MM.1S (cell line): ENCODE measurements at regions not wholly inside any gene's neighbourhood (a gene's known extent, or its start where the extent isn't known, plus 50 kb on each side); places are given as distances from the start of the nearest gene placed in this dataset.

Source experiments
- DNase-seq: peaks from one replicate; pipeline ENCODE4 v3.0.0-alpha.2; 2015
- H2AFZ ChIP-seq: fragments of 300-600 bp; sonication (generic); 2 replicates; pipeline ENCODE4 v1.6.0; 2016; ENCODE audit warnings: antibody characterized with exemption, low read length
- H3F3A ChIP-seq: fragments of 300-600 bp; sonication (generic); 2 replicates; pipeline ENCODE4 v1.6.1; 2016; ENCODE audit warnings: mild to moderate bottlenecking, antibody characterized with exemption, low read length, moderate library complexity, mixed read lengths; ENCODE audit not compliant: insufficient read depth
- H3K27ac ChIP-seq: fragments of 300-600 bp; sonication (generic); 2 replicates; pipeline ENCODE4 v1.5.1; 2016; ENCODE audit warnings: mild to moderate bottlenecking, low read length
- H3K27me3 ChIP-seq: fragments of 300-600 bp; sonication (generic); replicated peaks from 2 replicates; pipeline ENCODE4 v1.6.0; 2016; ENCODE audit warnings: low read length; ENCODE audit not compliant: insufficient read depth
- H3K36me3 ChIP-seq: fragments of 300-600 bp; sonication (generic); replicated peaks from 2 replicates; pipeline ENCODE4 v1.6.1; 2016; ENCODE audit warnings: mild to moderate bottlenecking, low read length, mixed read lengths; ENCODE audit not compliant: insufficient read depth
- H3K4me1 ChIP-seq: fragments of 300-600 bp; sonication (generic); 2 replicates; pipeline ENCODE4 v1.6.1; 2016; ENCODE audit warnings: low read length, mixed read lengths
- H3K4me2 ChIP-seq: fragments of 300-600 bp; sonication (generic); 2 replicates; pipeline ENCODE4 v1.6.0; 2016; ENCODE audit warnings: low read depth, low read length
- H3K4me3 ChIP-seq: fragments of 300-600 bp; sonication (generic); 2 replicates; pipeline ENCODE4 v1.5.1; 2016; ENCODE audit warnings: low read length, mixed read lengths
- H3K79me2 ChIP-seq: fragments of 300-600 bp; sonication (generic); 2 replicates; pipeline ENCODE4 v1.6.1; 2016; ENCODE audit warnings: mixed run types, low read length, mixed read lengths
- H3K9ac ChIP-seq: fragments of 300-600 bp; sonication (generic); 2 replicates; pipeline ENCODE4 v1.6.1; 2016; ENCODE audit warnings: low read length, mixed read lengths
- H3K9me2 ChIP-seq: fragments of 300-600 bp; sonication (generic); replicated peaks from 2 replicates; pipeline ENCODE4 v1.6.1; 2016; ENCODE audit warnings: mild to moderate bottlenecking, low read length, mixed read lengths; ENCODE audit not compliant: insufficient read depth
- H3K9me3 ChIP-seq: fragments of 300-600 bp; sonication (generic); replicated peaks from 2 replicates; pipeline ENCODE4 v1.6.1; 2016; ENCODE audit warnings: mild to moderate bottlenecking, low read length, mixed read lengths; ENCODE audit not compliant: insufficient read depth
- H4K20me1 ChIP-seq: fragments of 300-600 bp; sonication (generic); 2 replicates; pipeline ENCODE4 v1.6.1; 2016; ENCODE audit warnings: mild to moderate bottlenecking, low read length, moderate library complexity, mixed read lengths; ENCODE audit not compliant: insufficient read depth
- EZH2 ChIP-seq: fragments of 300-600 bp; sonication (generic); optimal IDR thresholded peaks from 2 replicates; pipeline ENCODE3; 2017; ENCODE audit warnings: low read depth, mild to moderate bottlenecking, antibody characterized with exemption, low read length, mixed read lengths
- EZH2phosphoT487 ChIP-seq: fragments of 300-600 bp; sonication (generic); IDR thresholded peaks from 2 replicates; pipeline ENCODE4 v1.6.1; 2018; ENCODE audit warnings: antibody characterized with exemption, low read length
- TF ChIP-seq, protein P1 (sequence below): fragments of 300-600 bp; sonication (generic); IDR thresholded peaks from 2 replicates; pipeline ENCODE4 v1.5.1; 2016; ENCODE audit warnings: antibody characterized with exemption, low read length, mixed read lengths

DNA sequence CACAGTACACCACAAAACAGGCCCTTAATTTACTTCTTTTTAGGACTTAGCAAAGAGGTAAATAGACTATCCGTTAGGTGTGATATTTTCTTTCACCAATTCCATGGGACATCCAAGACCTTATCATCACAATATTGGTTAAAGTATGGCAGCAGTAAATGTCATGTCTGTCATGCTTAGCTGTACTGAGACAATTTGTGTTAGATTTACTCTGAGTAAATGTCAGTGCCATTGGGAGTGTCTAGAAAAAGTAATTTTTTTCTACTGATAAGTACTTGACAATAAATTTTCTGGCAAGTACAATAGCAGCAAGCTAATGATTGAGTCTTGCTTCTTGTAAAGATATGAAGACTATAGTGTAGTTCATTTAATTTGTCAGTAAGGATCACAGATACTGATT, 756.1 kb downstream of the FAM133A start:
- Histone ChIP-seq H3K9me3 (no peaks in the 10 kb centered on the region), H3K27me3 (no peaks in the 10 kb centered on the region), H3K27ac (no peak overlapping the region), H3K4me1 (no peaks in the 10 kb centered on the region), H3K9ac (no peak overlapping the region), H3K36me3 (no peaks in the 10 kb centered on the region), H3K4me3 (no peak overlapping the region), H4K20me1 (no peaks in the 10 kb centered on the region), H3F3A (no peaks in the 10 kb centered on the region), H3K9me2 (no peaks in the 10 kb centered on the region), H3K4me2 (no peak overlapping the region), H2AFZ (no peak overlapping the region), H3K79me2 (no peaks in the 10 kb centered on the region)
- DNase-seq = no peak
- TF ChIP-seq EZH2phosphoT487 = no peak
- TF ChIP-seq EZH2 = no peak
- TF ChIP-seq, protein P1, sequence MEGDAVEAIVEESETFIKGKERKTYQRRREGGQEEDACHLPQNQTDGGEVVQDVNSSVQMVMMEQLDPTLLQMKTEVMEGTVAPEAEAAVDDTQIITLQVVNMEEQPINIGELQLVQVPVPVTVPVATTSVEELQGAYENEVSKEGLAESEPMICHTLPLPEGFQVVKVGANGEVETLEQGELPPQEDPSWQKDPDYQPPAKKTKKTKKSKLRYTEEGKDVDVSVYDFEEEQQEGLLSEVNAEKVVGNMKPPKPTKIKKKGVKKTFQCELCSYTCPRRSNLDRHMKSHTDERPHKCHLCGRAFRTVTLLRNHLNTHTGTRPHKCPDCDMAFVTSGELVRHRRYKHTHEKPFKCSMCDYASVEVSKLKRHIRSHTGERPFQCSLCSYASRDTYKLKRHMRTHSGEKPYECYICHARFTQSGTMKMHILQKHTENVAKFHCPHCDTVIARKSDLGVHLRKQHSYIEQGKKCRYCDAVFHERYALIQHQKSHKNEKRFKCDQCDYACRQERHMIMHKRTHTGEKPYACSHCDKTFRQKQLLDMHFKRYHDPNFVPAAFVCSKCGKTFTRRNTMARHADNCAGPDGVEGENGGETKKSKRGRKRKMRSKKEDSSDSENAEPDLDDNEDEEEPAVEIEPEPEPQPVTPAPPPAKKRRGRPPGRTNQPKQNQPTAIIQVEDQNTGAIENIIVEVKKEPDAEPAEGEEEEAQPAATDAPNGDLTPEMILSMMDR = no peak

DNA sequence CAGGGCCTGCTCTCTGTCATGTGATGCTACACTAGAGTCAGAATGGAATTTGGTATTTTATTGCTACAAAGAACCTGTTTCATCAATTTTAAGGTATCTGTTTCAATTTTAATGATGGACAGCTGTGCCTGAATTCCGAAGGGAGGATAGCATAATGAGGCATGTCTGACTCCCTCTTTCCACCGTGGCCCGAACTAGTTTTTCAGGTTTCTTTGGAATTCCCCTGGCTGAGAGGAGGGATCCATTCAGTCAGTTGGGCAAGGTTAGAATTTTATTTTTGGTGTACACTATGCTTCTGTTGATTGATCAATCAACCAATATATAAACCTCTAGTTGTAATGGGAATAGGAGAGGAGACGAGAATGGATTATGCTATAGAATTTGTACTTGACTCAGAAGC, 761.8 kb downstream of the FAM133A start:
- no peak for DNase-seq
- no peak overlapping the region for H3K4me3 ChIP-seq
- no peaks in the 10 kb centered on the region for H3K79me2 ChIP-seq
- TF ChIP-seq EZH2 (no peak), EZH2phosphoT487 (no peak)
- TF ChIP-seq, protein P1 = no peak
- no peak overlapping the region for H3K4me2 ChIP-seq
- no peaks in the 10 kb centered on the region for H3F3A ChIP-seq
- no peak overlapping the region for H3K9ac ChIP-seq
- no peaks in the 10 kb centered on the region for H3K9me2 ChIP-seq
- no peak overlapping the region for H2AFZ ChIP-seq
- no peaks in the 10 kb centered on the region for H3K9me3 ChIP-seq
- no peaks in the 10 kb centered on the region for H3K36me3 ChIP-seq
- no peak overlapping the region for H3K27ac ChIP-seq
- no peaks in the 10 kb centered on the region for H4K20me1 ChIP-seq
- no peaks in the 10 kb centered on the region for H3K4me1 ChIP-seq
- H3K27me3 ChIP-seq = no peaks in the 10 kb centered on the region

DNA sequence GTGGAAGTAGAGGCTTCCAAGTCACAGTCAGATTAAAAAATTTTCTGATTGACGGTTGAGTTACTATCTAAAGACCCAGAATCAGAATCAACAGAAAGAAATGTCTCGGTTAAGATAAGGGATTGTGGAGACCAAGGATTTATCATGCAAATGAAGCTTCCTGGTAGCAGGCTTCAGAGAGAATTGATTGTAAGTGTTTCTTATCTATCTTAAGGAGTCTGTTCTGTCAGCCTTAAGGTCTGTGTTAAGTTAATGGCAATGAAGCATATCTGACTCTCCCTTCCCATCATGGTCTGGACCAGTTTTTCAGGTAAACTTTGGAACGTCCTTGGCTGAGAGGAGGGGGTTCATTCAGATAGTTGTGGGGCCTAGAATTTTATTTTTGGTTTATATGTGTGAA, 780.2 kb downstream of the FAM133A start:
- no peak overlapping the region for H2AFZ ChIP-seq
- H4K20me1 ChIP-seq = no peaks in the 10 kb centered on the region
- no peaks in the 10 kb centered on the region for H3K4me1 ChIP-seq
- H3K27me3 ChIP-seq = no peaks in the 10 kb centered on the region
- no peaks in the 10 kb centered on the region for H3K9me2 ChIP-seq
- no peaks in the 10 kb centered on the region for H3K36me3 ChIP-seq
- no peak overlapping the region for H3K4me3 ChIP-seq
- DNase-seq = no peak
- TF ChIP-seq EZH2 = no peak
- no peak for TF ChIP-seq EZH2phosphoT487
- TF ChIP-seq, protein P1 = no peak
- H3K79me2 ChIP-seq = no peaks in the 10 kb centered on the region
- no peak overlapping the region for H3K4me2 ChIP-seq
- no peaks in the 10 kb centered on the region for H3K9me3 ChIP-seq
- H3K27ac ChIP-seq = no peak overlapping the region
- H3F3A ChIP-seq = no peaks in the 10 kb centered on the region
- no peak overlapping the region for H3K9ac ChIP-seq

DNA sequence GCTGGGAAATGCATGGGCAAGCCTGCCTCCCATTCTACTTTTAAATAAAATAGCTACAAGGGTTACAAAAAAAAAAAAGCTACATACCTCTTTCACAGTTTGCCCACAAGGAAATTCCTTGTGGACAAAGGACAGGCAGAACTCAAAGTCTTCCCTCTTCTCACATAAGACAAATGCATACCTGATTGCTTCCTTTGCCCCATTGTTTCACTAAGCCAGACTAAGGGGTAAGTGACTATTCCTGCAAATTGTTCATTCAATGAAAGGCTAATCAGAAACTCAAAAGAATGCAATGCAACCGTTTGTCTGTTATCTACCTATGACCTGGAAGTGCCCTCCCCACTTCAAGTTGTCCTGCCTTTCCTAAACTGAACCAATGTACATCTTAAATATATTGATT, 780.6 kb downstream of the FAM133A start:
- Histone ChIP-seq H3K4me2 (no peak overlapping the region), H3F3A (no peaks in the 10 kb centered on the region), H3K9me2 (no peaks in the 10 kb centered on the region), H3K27ac (no peak overlapping the region), H3K9me3 (no peaks in the 10 kb centered on the region), H4K20me1 (no peaks in the 10 kb centered on the region), H3K9ac (no peak overlapping the region), H3K4me3 (no peak overlapping the region), H3K36me3 (no peaks in the 10 kb centered on the region), H2AFZ (no peak overlapping the region), H3K27me3 (no peaks in the 10 kb centered on the region), H3K4me1 (no peaks in the 10 kb centered on the region), H3K79me2 (no peaks in the 10 kb centered on the region)
- TF ChIP-seq EZH2 = no peak
- no peak for TF ChIP-seq EZH2phosphoT487
- TF ChIP-seq, protein P1 = no peak
- no peak for DNase-seq
